Body of pancreas (tissue), 4 donors: ENCODE measurements at regions not wholly inside any gene's neighbourhood (a gene's known extent, or its start where the extent isn't known, plus 50 kb on each side); places are given as distances from the start of the nearest gene placed in this dataset.

Experiments used
- CTCF ChIP-seq, 7 experiments: fragments of 450-650 bp in 4 of 7; fragments of 200-600 bp in 3 of 7; sonication (generic) in 3 of 7; IDR thresholded peaks; one replicate each; pipeline ENCODE4 v1.5.1; 2016 to 2019; ENCODE audit warnings: antibody characterized with exemption in 7 of 7
- POLR2A ChIP-seq, 3 donors: fragments of 450-650 bp; IDR thresholded peaks; one replicate each; pipeline ENCODE4 v1.6.1; 2016; ENCODE audit warnings: antibody characterized with exemption in 3 of 3, mild to moderate bottlenecking in 2 of 3

GRCh38 chr6:51001399-51001798, 182.7 kb downstream of the TFAP2B start:
- TF ChIP-seq POLR2A (IDR thresholded peaks at IDR 0.05) (no peak), CTCF (IDR thresholded peaks at IDR 0.05) (no peak)
